GM23338 (cell line): ENCODE measurements at regions not wholly inside any gene's neighbourhood (a gene's known extent, or its start where the extent isn't known, plus 50 kb on each side); places are given as distances from the start of the nearest gene placed in this dataset.

Source experiments
- ATAC-seq: fragments of 200-7000 bp; cut with Tn5 transposase; 3 replicates; pipeline ENCODE4 v1.9.1; 2020
- DNase-seq: peaks from one replicate; pipeline ENCODE4 v3.0.0-alpha.2; 2015; ENCODE audit warnings: low spot score
- H2AFZ ChIP-seq: fragments of 200-600 bp; sonication (generic); 2 replicates; pipeline ENCODE4 v1.8.0; 2016; ENCODE audit warnings: antibody characterized with exemption, mild to moderate bottlenecking, moderate library complexity
- H3F3A ChIP-seq: fragments of 200-600 bp; sonication (generic); replicated peaks from 2 replicates; pipeline ENCODE4 v1.8.0; 2017; ENCODE audit warnings: antibody characterized with exemption, mixed run types, low read depth
- H3K27ac ChIP-seq: fragments of 200-600 bp; sonication (generic); 2 replicates; pipeline ENCODE4 v1.6.1; 2016; ENCODE audit warnings: low read depth
- H3K27me3 ChIP-seq: fragments of 200-600 bp; sonication (generic); 2 replicates; pipeline ENCODE4 v1.8.0; 2016; ENCODE audit warnings: mild to moderate bottlenecking, mixed run types, moderate library complexity; ENCODE audit not compliant: insufficient read depth
- H3K36me3 ChIP-seq: fragments of 200-600 bp; sonication (generic); 2 replicates; pipeline ENCODE4 v1.8.0; 2016; ENCODE audit warnings: mild to moderate bottlenecking; ENCODE audit not compliant: insufficient read depth
- H3K4me1 ChIP-seq: fragments of 200-600 bp; sonication (generic); 2 replicates; pipeline ENCODE4 v1.8.0; 2016; ENCODE audit warnings: mild to moderate bottlenecking, moderate library complexity; ENCODE audit not compliant: insufficient read depth
- H3K4me2 ChIP-seq: fragments of 200-600 bp; sonication (generic); 2 replicates; pipeline ENCODE4 v1.7.1; 2017; ENCODE audit warnings: mixed run types
- H3K4me3 ChIP-seq: fragments of 200-600 bp; sonication (generic); 2 replicates; pipeline ENCODE4 v1.6.1; 2016; ENCODE audit warnings: mixed run types
- H3K79me2 ChIP-seq: fragments of 200-600 bp; sonication (generic); replicated peaks from 2 replicates; pipeline ENCODE4 v1.8.0; 2017; ENCODE audit warnings: mild to moderate bottlenecking; ENCODE audit not compliant: insufficient read depth
- H3K9me2 ChIP-seq: fragments of 200-600 bp; sonication (generic); 2 replicates; pipeline ENCODE4 v1.8.0; 2017; ENCODE audit not compliant: insufficient read depth
- H4K20me1 ChIP-seq: fragments of 200-600 bp; sonication (generic); replicated peaks from 2 replicates; pipeline ENCODE4 v1.8.0; 2017; ENCODE audit warnings: mild to moderate bottlenecking; ENCODE audit not compliant: insufficient read depth
- H3K27ac Mint-ChIP-seq: 2 replicates; pipeline ENCODE4 v1.8.0; 2020; ENCODE audit warnings: inconsistent platforms, mild to moderate bottlenecking, moderate library complexity, mixed read lengths
- H3K27me3 Mint-ChIP-seq: 3 replicates; pipeline ENCODE4 v1.8.0; 2022; ENCODE audit warnings: low read depth, mild to moderate bottlenecking, moderate library complexity, mixed read lengths, inconsistent platforms; ENCODE audit not compliant: insufficient read depth, poor library complexity
- H3K36me3 Mint-ChIP-seq: 3 replicates; pipeline ENCODE4 v1.8.0; 2021; ENCODE audit warnings: low read depth, mild to moderate bottlenecking, inconsistent platforms, moderate library complexity, mixed read lengths
- H3K4me1 Mint-ChIP-seq: 3 replicates; pipeline ENCODE4 v1.8.0; 2020; ENCODE audit warnings: mild to moderate bottlenecking, inconsistent platforms, mixed read lengths
- H3K4me3 Mint-ChIP-seq: 3 replicates; pipeline ENCODE4 v1.8.0; 2021; ENCODE audit warnings: moderate library complexity, mild to moderate bottlenecking, inconsistent platforms, mixed read lengths
- H3K9me3 Mint-ChIP-seq: 3 replicates; pipeline ENCODE4 v1.8.0; 2020; ENCODE audit warnings: moderate library complexity, mild to moderate bottlenecking, inconsistent platforms, mixed read lengths
- EZH2 ChIP-seq: fragments of 200-600 bp; sonication (generic); IDR thresholded peaks from one replicate; pipeline ENCODE4 v1.8.0; 2017; ENCODE audit warnings: antibody characterized with exemption, mild to moderate bottlenecking, low read depth; ENCODE audit not compliant: unreplicated experiment
- JUNB ChIP-seq: IDR thresholded peaks from one replicate; pipeline ENCODE4 v1.6.1; 2016; ENCODE audit warnings: antibody characterized with exemption; ENCODE audit not compliant: unreplicated experiment
- NANOG ChIP-seq: IDR thresholded peaks from 2 replicates; pipeline ENCODE4 v1.6.1; 2016; ENCODE audit warnings: antibody characterized with exemption, borderline replicate concordance
- POLR2AphosphoS5 ChIP-seq: IDR thresholded peaks from 2 replicates; pipeline ENCODE4 v1.6.1; 2016; ENCODE audit warnings: antibody characterized with exemption, low read depth
- STAT1 ChIP-seq: IDR thresholded peaks from one replicate; pipeline ENCODE4 v1.6.1; 2016; ENCODE audit warnings: antibody characterized with exemption; ENCODE audit not compliant: unreplicated experiment
- ZNF114 ChIP-seq: fragments of 250-450 bp; sonication (Bioruptor Pico); IDR thresholded peaks from 2 replicates; pipeline ENCODE4 v1.5.0; 2020; ENCODE audit warnings: mild to moderate bottlenecking, moderate library complexity
- TF ChIP-seq, protein P1 (sequence below): IDR thresholded peaks from one replicate; pipeline ENCODE4 v1.6.1; 2018; ENCODE audit warnings: antibody characterized with exemption; ENCODE audit not compliant: unreplicated experiment
- TF ChIP-seq, protein P2 (sequence below), 2 experiments: fragments of 200-600 bp in 1 of 2; sonication (generic) in 1 of 2; conservative IDR thresholded peaks; 2 replicates each; pipeline versions ENCODE4 v1.5.1 to v1.6.1; 2016 to 2017; ENCODE audit warnings: antibody characterized with exemption in 2 of 2, low read depth in 2 of 2, mild to moderate bottlenecking in 2 of 2, moderate library complexity in 1 of 2

DNA sequence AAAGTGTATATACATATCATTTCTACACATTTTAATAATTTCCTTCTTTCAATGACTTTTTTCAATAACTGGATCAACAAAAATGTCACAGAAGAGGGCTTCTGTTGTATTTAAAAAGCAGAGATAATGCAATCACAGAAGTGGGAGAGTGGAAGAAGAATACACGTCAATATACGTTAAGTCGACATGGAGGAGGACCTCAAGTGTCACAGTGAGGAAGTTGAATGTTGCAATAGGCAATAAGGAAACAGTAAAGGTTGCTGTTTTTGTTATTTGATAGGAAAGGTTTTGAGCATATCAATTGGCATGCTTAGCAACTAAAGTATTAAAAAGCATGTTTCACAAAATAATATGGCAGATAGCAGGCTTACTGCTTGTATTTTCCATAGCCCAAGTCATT lies 184.0 kb upstream of the NR4A3 start:
- Mint-ChIP-seq H3K27ac (no peak overlapping the region), H3K4me3 (no peak overlapping the region), H3K27me3 (no peaks in the 10 kb centered on the region), H3K4me1 (no peaks in the 10 kb centered on the region), H3K36me3 (no peaks in the 10 kb centered on the region), H3K9me3 (peaks cover 6% of the 10 kb centered on the region; the same call in 2 of the 3 replicates)
- H3K27ac ChIP-seq: no peak overlapping the region
- H3F3A ChIP-seq: no peaks in the 10 kb centered on the region
- no peaks in the 10 kb centered on the region for H3K79me2 ChIP-seq
- no peaks in the 10 kb centered on the region for H3K36me3 ChIP-seq
- no peak overlapping the region for H3K4me3 ChIP-seq
- no peaks in the 10 kb centered on the region for H3K4me1 ChIP-seq
- TF ChIP-seq, protein P1, sequence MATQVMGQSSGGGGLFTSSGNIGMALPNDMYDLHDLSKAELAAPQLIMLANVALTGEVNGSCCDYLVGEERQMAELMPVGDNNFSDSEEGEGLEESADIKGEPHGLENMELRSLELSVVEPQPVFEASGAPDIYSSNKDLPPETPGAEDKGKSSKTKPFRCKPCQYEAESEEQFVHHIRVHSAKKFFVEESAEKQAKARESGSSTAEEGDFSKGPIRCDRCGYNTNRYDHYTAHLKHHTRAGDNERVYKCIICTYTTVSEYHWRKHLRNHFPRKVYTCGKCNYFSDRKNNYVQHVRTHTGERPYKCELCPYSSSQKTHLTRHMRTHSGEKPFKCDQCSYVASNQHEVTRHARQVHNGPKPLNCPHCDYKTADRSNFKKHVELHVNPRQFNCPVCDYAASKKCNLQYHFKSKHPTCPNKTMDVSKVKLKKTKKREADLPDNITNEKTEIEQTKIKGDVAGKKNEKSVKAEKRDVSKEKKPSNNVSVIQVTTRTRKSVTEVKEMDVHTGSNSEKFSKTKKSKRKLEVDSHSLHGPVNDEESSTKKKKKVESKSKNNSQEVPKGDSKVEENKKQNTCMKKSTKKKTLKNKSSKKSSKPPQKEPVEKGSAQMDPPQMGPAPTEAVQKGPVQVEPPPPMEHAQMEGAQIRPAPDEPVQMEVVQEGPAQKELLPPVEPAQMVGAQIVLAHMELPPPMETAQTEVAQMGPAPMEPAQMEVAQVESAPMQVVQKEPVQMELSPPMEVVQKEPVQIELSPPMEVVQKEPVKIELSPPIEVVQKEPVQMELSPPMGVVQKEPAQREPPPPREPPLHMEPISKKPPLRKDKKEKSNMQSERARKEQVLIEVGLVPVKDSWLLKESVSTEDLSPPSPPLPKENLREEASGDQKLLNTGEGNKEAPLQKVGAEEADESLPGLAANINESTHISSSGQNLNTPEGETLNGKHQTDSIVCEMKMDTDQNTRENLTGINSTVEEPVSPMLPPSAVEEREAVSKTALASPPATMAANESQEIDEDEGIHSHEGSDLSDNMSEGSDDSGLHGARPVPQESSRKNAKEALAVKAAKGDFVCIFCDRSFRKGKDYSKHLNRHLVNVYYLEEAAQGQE: no peak
- no peak for TF ChIP-seq ZNF114 (CRISPR knock-in tag)
- no peak for TF ChIP-seq STAT1
- no peak for TF ChIP-seq NANOG
- DNase-seq (no peak), ATAC-seq (no peak)
- H3K4me2 ChIP-seq: no peak overlapping the region
- H3K27me3 ChIP-seq: no peaks in the 10 kb centered on the region
- no peaks in the 10 kb centered on the region for H4K20me1 ChIP-seq
- H2AFZ ChIP-seq: no peak overlapping the region
- no peaks in the 10 kb centered on the region for H3K9me2 ChIP-seq

DNA sequence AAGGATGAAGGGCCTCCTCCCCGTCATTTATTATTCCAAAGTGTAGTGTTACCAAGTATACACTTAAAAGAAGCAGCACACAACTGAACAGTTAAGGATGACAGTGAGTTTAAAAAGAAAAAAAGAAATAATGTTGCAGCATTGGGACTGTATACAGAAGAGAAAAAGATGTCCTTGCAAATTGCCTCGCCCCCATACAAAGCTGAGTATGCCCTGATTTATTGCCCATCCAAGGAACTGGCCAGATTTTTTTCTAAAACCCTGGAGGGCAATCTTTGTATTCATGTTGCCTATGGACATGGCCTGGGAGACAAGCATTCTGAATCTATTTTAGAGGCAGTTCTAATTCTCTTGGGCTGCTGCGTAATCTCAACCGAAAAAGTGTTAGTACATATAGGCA lies 182.7 kb upstream of the NR4A3 start:
- TF ChIP-seq EZH2 (no peak), STAT1 (no peak), NANOG (no peak), JUNB (no peak), POLR2AphosphoS5 (no peak)
- TF ChIP-seq, protein P2, sequence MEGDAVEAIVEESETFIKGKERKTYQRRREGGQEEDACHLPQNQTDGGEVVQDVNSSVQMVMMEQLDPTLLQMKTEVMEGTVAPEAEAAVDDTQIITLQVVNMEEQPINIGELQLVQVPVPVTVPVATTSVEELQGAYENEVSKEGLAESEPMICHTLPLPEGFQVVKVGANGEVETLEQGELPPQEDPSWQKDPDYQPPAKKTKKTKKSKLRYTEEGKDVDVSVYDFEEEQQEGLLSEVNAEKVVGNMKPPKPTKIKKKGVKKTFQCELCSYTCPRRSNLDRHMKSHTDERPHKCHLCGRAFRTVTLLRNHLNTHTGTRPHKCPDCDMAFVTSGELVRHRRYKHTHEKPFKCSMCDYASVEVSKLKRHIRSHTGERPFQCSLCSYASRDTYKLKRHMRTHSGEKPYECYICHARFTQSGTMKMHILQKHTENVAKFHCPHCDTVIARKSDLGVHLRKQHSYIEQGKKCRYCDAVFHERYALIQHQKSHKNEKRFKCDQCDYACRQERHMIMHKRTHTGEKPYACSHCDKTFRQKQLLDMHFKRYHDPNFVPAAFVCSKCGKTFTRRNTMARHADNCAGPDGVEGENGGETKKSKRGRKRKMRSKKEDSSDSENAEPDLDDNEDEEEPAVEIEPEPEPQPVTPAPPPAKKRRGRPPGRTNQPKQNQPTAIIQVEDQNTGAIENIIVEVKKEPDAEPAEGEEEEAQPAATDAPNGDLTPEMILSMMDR (conservative IDR thresholded peaks at IDR 0.05; ENCODE audit: low read depth in 2 of 2): no peak
- TF ChIP-seq, protein P1: no peak
- Histone ChIP-seq H4K20me1 (no peaks in the 10 kb centered on the region), H3K9me2 (no peaks in the 10 kb centered on the region), H3K4me1 (no peaks in the 10 kb centered on the region), H3K27me3 (no peaks in the 10 kb centered on the region), H3K79me2 (no peaks in the 10 kb centered on the region), H3F3A (no peaks in the 10 kb centered on the region), H3K27ac (no peak overlapping the region), H2AFZ (no peak overlapping the region), H3K4me3 (no peak overlapping the region), H3K36me3 (no peaks in the 10 kb centered on the region), H3K4me2 (no peak overlapping the region)
- Mint-ChIP-seq H3K36me3 (no peaks in the 10 kb centered on the region), H3K27me3 (no peaks in the 10 kb centered on the region), H3K27ac (no peak overlapping the region), H3K9me3 (peaks cover 6% of the 10 kb centered on the region; the same call in 2 of the 3 replicates), H3K4me1 (no peaks in the 10 kb centered on the region), H3K4me3 (no peak overlapping the region)
- DNase-seq (no peak), ATAC-seq (no peak)
